NCI-H2029 (cell line): ENCODE measurements at regions not wholly inside any gene's neighbourhood (a gene's known extent, or its start where the extent isn't known, plus 50 kb on each side); places are given as distances from the start of the nearest gene placed in this dataset.
"Not testable (repeated sequence)": the region's sequence is repeated elsewhere in the genome, so short reads cannot be mapped to it uniquely, and the experiment has no call there.

Experiments
- DNase-seq: peaks from one replicate; lab custom pipeline; 2025; lab: John Stamatoyannopoulos, UW

DNA sequence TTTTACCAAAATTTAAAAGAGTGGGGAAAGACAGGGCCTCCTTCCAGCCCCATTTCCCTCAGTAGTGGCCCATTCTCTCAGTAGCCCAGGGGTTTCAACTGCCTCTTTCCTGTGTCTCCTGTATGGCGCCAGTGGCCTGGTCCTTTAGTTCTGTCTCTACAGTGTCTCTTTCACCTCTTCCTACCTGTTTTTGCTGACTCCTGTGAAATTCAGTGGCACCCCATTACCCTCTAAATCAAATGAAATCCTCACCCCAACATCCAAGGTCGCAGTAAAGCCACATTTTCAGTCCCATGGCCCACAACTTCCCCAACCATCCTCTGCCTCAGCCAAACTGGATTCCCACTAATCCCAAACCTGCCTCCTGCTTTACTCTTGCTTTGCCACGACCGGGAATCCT lies 200.7 kb downstream of the IPMK start:
- no peak for DNase-seq

DNA sequence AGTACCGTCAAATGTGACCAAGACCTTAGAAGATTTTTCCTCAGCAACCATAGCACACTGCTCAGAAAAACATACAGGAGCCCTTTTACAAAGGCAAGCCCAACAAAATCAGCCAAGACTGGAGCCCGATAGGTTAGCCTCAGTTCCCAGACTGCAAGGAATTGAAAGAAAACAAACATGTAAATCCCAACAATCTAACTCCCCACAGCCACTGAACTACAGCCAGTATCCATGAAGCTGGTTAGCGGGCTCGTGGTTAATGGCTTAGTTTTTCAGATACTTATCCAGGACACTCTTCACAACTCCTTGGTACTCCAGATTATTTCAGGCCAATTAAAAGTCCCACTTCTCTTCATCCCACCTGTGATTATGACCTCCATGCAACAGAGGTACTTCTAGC lies 201.6 kb downstream of the IPMK start:
- DNase-seq = no peak

DNA sequence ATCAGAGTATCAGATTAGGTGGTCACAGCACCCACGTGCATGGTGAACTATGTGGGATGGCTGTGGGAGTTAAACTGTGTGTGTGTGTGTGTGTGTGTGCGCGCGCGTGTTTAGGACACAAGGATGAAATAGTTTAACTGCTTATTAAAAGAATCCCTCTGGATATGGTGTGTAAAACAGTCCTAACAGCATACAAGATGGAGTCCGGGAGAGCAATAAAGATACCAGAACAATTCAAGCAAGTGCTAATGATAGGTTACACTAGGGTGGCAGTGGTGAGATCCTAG lies 202.2 kb downstream of the IPMK start:
- DNase-seq = no peak

DNA sequence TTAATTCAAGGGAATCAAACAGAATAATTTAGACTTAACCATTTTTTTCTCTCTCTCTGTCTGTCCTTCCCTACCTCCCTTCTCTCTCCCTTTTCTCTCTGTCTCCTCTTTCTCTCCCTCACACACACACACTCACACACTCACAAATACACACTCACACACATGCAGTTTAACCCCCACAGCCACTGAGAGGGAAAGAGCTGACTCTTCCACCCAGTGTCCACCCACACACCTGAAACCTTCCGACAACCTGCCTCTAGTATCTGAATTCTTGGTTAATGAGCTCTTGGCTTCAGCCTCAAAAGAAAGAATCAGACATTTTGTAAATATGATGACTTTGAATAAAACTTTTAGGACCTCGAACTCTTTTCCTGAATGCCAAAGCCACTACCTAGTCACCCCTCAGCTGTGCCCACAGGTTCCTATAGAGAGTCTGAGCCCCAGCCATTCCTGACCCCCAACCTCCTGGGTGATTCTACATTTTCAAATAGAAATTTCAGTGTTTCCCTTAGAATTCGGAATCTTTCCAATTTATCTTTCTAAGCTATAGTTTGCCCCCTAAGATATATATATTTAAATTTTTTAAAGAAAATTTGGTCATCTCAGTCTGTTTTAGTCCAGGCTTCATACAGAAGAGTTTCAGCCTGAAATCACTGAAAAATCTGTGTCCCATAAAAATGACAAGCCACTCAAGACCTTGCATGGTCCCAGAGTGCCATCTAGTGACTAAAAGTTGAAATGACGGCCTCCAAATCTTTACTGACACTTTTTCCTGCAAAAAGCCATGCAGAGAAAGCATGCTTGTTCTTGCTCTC lies 202.8 kb downstream of the IPMK start:
- no peak for DNase-seq

DNA sequence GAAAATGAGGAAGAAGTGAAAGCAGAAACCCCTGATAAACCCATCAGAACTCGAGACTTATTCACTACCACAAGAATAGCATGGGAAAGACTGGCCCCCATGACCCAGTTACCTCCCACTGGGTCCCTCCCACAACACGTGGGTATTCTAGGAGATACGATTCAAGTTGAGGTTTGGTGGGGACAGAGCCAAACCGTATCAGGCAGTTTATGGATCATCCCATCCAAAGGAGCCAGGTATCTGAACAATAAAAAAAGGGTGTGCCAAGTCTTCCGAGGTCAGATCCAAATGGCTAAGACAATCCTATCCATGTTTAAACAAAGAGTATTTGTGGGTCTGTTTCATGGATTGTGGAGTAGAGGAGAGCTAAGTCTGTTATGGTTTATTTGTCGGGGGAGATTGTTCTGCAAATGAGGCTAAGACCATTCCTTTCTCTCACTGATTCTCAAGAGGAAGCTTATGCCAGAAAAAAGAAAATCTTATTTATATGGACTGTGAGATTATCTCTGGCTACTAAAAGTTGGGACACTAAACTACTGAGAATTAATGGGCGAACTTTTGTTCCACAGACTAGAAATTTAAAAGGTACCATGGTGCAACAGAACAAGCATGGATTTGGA lies 203.7 kb downstream of the IPMK start:
- DNase-seq = no peak

DNA sequence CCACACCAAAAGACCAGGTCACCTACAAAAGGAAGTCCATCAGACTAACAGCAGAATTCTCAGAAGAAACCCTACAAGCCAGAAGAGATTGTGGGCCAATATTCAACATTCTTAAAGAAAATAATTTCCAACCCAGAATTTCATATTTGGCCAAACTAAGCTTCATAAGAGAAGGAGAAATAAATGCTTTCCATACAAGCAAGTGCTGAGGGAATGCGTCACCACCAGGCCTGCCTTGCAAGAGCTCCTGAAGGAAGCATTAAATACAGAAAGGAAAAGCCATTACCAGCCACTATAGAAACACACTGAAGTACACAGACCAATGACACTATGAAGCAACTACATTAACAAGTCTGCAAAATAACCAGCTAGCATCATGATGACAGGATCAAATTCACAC lies 209.0 kb downstream of the IPMK start:
- not testable (repeated sequence) for DNase-seq

DNA sequence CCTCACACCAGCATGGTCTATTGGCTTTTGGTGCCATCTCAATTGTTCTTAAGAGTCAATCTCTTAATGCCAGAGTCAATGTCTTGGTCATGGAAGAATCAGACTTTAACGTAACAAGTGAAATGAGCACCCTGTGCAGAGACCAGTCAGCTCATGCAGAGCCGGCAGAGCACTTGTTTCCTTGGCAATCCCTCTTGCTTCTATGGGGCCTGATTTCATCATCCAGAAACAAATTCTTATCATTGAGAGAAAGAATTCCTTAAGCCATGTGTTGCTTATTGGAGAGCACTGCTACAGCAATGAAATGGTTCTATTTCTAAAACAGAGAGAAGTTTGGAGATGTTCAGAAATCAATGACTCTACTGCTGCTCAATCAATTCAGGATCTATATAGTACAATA lies 212.8 kb downstream of the IPMK start:
- DNase-seq = no peak

DNA sequence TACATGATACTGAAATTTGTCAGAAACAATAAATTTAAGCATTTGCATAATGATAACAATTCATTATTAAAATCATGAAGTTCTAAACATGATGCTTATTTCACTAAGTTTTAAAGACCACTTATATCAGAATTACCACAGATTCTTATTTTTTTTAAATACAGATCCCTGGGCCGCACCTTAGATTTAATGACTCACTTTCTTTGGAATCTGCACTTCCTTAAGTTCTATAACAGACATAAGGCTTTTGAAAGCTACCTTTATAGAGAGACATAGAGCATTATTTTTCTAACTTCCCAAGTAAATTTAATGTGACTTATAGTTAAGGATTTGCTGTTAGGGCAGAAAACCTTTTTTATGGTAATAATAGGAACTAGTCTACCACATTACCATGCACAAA lies 214.9 kb downstream of the IPMK start:
- no peak for DNase-seq

DNA sequence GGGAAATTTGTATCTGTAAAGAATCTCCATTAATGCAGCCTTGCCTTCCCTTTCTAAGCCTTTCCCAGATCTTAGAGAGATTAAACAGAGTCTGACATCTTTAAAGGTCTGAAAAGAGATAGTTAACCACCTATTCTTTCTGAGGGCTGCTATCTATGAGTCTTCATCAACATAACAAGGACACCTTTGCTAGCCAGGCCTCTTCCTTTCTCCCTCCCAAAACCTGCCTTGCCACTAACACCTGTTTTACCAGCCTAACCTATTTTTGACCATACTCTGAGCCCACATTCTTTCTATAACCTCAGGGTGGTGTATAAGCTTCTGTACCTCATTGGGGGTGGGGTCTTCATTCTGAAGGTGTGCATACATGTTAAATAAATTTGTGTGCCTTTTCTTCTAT lies 217.1 kb downstream of the IPMK start:
- no peak for DNase-seq

DNA sequence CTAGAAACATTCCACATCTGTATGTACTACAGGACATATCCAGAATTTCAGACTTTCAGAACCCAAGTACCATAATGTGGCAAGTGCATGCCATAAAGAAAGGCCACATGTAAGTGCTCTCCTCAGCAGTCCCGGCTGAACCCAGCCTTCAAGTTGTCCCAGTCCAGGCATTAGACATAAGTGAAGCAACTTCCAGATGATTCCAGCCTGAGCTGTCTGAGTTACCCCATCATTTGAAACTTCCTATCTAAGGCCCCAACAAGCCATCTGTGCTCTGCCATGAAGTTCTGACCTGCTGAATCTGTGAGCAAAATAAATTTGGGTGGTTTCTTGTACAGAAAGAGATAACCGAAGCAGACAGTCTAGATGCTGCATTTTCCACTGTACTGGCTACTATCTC lies 218.8 kb downstream of the IPMK start:
- DNase-seq = no peak

DNA sequence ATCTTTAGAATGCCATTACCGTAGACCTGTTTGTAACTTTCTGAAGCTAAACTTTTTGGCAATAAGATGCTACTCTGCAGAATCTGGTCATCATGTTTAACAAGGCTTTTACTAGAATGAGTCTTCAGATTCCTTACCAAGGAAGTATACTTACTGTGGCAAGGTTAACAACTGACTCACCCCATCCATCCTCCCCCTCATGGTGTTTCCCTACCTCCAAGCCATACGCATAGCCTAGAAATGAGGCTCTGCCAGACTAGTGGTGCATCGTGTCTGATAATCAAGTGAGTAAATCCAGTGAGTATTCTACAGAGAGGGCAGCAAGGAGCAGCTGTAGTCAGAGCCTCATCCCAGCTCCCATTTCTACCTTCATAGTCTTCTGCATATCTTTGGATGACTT lies 223.6 kb downstream of the IPMK start:
- DNase-seq = no peak

DNA sequence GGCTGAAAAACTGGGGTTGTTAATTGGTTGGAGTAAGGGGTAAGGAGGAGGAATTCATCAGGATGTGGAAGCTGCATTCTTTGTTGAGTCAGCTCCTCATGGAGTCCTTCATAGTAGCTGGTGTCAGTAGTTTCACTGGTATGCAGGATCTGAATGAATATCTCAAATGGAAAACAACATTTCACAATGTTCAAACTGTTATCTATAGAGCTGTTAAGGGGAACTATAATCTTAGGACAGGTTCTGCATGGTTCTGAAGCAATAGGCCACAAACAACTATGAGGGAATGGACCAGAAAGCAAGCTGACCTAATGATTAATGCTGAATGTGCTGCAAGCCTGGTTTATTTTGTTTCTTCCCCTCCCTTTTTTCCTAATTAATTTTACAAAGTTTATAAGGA lies 225.8 kb downstream of the IPMK start:
- no peak for DNase-seq

DNA sequence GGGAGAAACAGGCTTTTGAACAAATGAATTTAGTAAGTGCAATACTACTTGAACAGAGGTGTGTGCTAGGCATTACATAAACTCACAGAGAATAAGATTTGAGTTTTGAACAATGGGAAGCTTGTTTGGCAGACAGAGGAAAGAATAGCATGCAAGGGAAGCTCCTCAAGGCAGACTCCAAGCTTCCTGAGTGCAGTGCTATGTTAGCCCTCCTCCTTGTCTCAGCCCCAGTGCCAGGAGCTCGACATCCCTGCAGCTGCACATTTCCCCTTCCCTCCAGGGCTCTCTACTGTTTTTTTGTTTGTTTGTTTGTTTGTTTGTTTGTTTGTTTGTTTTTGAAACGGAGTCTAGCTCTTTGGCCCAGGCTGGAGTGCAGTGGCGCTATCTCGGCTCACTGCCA lies 237.5 kb downstream of the IPMK start:
- no peak for DNase-seq

DNA sequence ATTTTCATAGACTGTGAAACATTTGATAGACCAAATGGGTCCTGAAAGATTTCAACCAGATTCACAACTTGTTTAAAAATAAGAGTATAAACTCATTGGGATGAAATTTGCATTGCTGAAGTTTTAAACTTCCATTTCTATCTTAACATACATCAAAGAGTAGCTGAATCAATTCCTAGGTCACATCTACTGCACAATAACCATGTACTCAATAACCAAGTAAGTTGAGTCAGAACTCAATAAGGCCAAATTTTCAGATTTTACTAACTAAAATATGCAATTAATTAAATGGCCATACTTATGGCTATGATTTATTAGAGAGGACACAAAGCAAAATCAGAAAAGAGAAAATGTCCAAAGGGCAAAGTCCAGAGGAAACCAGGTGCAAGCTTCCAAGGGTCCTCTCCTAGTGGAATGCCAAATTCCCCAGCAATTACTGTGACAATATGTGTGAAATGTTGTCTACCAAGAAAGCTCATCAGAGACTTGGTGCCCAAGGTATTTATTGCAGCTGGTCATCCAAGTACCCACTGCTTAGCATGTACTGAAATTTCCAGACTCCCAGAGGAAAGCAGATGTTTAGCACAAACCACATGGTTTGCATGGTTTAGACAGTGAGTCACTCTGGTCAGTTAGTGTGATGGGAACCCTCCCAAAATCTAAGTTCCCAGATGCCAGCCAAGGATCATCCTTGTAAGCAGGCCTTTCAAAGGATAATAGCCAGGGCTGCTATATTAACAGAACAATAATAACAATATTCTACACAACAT lies 238.9 kb downstream of the IPMK start:
- no peak for DNase-seq

DNA sequence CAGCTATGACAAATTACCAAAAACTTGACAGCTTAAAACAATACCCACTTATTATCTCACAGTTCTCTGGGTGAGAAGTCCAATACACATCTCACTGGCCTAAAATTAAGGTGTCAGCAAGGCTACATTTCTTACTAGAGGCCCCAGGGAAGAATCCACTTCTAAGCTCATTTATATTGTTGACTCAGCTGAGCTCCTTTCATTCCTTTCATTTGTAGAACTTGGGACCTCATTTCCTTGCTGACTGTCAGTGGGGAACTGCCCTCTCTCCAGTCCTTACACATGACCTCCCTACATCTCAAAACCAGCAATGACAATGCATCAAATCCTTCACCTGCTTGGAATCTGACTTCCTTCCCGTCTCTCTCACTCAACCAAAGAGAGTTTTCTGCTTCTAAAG lies 240.3 kb downstream of the IPMK start:
- peak; percentile 0 for DNase-seq

DNA sequence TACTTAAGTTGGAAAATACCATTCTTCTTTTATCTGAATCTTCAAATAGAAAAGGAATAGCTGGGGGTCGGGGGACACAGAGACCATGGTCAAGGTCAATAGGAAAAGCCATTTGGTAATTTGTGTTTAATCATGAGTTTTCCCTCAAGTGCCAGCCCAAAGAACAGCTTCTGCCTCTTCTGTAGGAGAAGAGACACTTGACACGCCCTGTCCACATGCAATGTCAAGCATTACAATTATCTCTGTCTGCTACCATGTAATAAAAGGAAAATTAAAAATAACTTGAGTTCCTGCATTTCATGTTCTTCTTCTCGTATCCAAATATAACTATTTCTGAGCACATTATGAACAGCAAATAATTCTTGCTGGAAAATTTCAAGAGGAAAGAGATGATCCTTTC lies 241.7 kb downstream of the IPMK start:
- no peak for DNase-seq

DNA sequence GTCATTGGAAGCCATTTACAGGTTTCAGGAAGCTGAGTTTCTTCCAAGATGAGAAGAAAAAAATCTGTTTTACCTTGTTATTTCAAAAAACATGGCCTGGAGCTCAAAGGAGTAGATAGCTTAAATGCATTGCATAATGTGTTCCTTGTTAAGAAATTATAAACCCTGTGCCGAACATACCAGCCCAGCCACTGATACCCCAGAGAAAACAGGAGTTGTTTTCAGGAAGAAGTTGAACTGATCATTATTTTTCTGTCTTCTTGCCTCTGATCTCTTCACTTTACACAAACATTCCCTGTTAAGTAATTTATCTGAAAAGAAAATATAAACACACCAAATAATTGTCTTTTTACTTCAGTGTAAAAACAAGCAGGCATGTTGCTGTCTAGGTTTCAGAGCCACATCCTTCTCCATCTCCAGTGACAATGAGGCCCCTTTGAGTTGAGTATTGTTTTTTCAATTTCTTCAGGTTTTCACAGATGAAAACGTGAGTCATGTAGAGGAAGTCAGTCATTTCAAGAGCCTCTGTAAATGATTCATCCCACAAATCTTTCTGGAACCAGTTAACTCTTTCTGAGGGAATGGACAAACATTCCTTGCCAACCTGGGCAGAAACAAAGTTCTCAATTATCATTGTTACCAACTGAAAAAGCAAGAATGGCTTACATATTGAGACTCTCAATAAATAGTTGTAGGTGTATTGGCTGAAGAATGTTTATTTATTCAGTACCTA lies 244.2 kb downstream of the IPMK start:
- peak; percentile 0 for DNase-seq

DNA sequence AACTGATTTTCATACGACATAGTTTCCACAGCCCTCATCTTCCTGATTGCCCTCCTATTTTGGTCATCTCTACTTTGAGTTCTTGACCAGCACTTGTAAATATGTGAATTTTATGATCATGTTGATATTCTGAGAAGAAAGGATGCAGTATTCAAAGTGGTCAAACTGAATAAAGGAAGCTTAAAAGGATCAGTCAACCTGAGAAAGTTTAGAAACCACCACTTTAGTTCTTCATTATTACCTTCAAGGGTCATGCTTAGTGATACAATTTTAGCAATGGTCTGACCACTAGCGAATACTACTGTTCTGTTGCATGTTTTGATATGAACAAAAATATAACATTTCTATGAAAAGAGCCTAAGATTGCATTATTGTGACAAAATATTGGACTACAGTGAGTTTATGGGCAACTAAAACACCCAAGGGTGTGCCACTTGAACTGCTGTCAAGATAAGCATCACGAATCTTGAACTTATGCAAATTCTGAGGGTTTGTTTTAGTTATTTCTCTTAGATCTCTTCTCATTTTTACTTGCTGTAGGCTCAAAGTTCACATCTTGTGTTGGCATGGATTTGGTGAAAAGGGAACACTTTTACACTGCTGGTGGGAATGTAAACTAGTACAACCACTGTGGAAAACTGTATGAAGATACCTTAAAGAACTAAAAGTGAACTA lies 247.7 kb downstream of the IPMK start:
- no peak for DNase-seq

DNA sequence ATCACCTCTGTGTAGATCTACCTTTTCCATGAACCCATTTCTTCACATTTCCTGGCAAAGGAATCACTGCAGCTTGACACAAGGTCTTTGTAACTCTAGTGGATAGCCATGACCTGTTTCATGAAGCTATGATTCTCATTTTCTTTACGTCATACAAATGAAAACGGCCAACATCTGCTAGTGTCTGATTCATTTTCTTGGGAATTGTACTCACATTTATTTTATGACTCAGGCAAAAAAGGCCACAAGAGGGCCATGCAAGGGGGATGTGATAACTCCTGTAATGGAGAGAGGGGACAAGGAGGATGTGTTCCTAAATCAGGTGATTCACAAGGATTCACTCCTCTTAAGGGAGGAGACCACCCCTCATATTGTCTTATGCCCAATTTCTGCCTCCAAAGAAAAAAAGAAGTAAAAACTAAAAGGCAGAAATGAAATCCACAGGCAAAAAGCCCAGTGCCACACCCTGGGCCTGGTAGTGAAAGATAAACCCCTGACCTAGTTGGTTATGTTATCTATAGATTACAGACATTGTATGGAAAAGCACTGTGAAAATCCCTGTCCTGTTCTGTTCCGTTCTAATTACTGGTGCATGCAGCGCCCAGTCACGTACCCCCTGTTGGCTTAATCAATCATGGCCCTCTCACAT lies 249.9 kb downstream of the IPMK start:
- DNase-seq = no peak

DNA sequence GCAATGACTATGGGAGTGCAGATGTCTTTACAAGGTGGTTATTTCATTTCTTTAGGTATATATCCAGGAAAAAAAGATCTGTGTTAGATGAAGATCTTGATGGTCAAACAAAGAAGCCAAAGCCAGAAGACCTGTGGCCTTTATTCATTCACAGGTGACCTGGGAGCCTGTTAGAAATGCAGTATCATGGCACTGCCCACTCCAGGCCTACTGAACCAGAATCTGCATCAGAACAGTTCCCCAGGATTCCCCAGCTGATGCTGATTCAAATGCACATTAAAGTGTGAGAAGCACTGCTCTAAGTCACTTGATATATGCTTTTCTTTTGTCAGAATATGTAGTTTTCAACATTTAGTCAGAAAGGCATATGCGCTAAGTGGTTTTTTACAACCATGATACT lies 251.1 kb downstream of the IPMK start:
- no peak for DNase-seq

DNA sequence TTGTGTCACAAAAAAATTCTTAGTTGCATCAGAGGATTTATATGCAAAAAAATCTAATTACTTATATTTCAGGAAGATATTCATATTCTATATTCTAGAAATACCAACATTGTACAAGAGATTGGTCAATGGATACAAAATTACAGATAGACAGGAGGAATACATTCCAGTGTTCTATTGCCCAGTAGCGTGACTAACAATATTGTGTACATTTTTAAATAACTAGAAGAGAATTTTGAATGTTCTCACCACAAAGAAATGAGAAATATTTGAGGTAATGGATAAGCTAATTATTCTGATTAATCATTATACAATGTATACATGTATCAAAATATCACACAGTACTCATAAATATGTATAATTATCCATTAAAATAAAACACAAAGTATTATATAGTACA lies 253.3 kb downstream of the IPMK start:
- no peak for DNase-seq

DNA sequence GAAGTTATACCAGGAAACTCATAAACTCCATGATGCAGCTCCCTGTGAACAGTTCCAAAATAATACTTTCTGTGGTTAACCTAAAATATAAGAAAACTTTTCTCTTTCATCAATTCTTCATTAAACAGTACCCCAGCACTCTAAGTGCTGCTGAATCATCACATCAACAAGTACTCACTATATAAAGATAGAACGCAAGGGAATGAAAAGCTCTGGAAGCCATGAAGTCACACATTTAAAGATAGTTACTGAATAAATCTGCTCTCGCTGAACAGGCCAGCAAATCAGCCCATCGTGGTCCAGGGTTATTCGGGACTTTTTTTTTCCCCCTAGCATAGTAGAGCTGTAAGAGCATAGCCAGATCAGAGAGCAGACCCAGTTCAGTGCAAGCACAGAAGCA lies 254.3 kb downstream of the IPMK start:
- DNase-seq = no peak
